WERI-Rb-1 (cell line): ENCODE measurements at regions not wholly inside any gene's neighbourhood (a gene's known extent, or its start where the extent isn't known, plus 50 kb on each side); places are given as distances from the start of the nearest gene placed in this dataset.
"Not testable (repeated sequence)": the region's sequence is repeated elsewhere in the genome, so short reads cannot be mapped to it uniquely, and the experiment has no call there.

ENCODE experiments used
- DNase-seq: peaks from one replicate; pipeline ENCODE4 v3.0.0-alpha.2; 2020
- H3K27ac ChIP-seq: fragments of 250-450 bp; sonication (Bioruptor Pico); 2 replicates; pipeline ENCODE4 v1.5.1; 2020; ENCODE audit warnings: mild to moderate bottlenecking, moderate library complexity
- H3K27me3 ChIP-seq: fragments of 250-450 bp; sonication (Bioruptor Pico); 2 replicates; pipeline ENCODE4 v1.5.1; 2021; ENCODE audit warnings: mild to moderate bottlenecking, low read depth, moderate library complexity; ENCODE audit not compliant: insufficient read depth, severe bottlenecking
- H3K36me3 ChIP-seq: fragments of 250-450 bp; sonication (Bioruptor Pico); 2 replicates; pipeline ENCODE4 v1.5.1; 2020; ENCODE audit warnings: mild to moderate bottlenecking, moderate library complexity
- H3K4me3 ChIP-seq: 2 replicates; pipeline ENCODE4 v1.5.1; 2011; ENCODE audit warnings: low read depth, mild to moderate bottlenecking, control low read depth, low read length
- H3K9me3 ChIP-seq: fragments of 250-450 bp; sonication (Bioruptor Pico); 2 replicates; pipeline ENCODE4 v1.5.1; 2021; ENCODE audit warnings: mild to moderate bottlenecking, moderate library complexity; ENCODE audit not compliant: severe bottlenecking
- CTCF ChIP-seq: IDR thresholded peaks from 2 replicates; pipeline ENCODE4 v1.5.1; 2011; ENCODE audit warnings: low read depth, mild to moderate bottlenecking, control low read depth, inconsistent platforms, low read length

- H3K9me3 ChIP-seq: no peaks in the 10 kb centered on the region
- H3K27ac ChIP-seq: no peak overlapping the region
- H3K27me3 ChIP-seq: no peaks in the 10 kb centered on the region
- DNase-seq: no peak
- no peak for TF ChIP-seq CTCF
- no peaks in the 10 kb centered on the region for H3K36me3 ChIP-seq
- no peak overlapping the region for H3K4me3 ChIP-seq
Measured at GRCh38 chr17:68766640-68767039, 165.5 kb upstream of the FAM20A start.

- DNase-seq: no peak
- no peak overlapping the region for H3K4me3 ChIP-seq
- H3K9me3 ChIP-seq: no peaks in the 10 kb centered on the region
- no peak for TF ChIP-seq CTCF
- H3K27ac ChIP-seq: no peak overlapping the region
- H3K36me3 ChIP-seq: no peaks in the 10 kb centered on the region
- no peaks in the 10 kb centered on the region for H3K27me3 ChIP-seq
Measured at GRCh38 chr17:68763562-68763961, 162.4 kb upstream of the FAM20A start.

GRCh38 chr17:68762911-68763310, 161.7 kb upstream of the FAM20A start:
- no peak overlapping the region for H3K4me3 ChIP-seq
- no peaks in the 10 kb centered on the region for H3K27me3 ChIP-seq
- no peak for DNase-seq
- H3K9me3 ChIP-seq: no peaks in the 10 kb centered on the region
- H3K36me3 ChIP-seq: no peaks in the 10 kb centered on the region
- no peak overlapping the region for H3K27ac ChIP-seq
- TF ChIP-seq CTCF: no peak

- no peak for TF ChIP-seq CTCF
- peaks cover 3% of the 10 kb centered on the region for H3K9me3 ChIP-seq
- H3K27ac ChIP-seq: no peak overlapping the region
- no peak for DNase-seq
- H3K4me3 ChIP-seq: no peak overlapping the region
- H3K36me3 ChIP-seq: no peaks in the 10 kb centered on the region
- H3K27me3 ChIP-seq: no peaks in the 10 kb centered on the region
Measured at GRCh38 chr17:68760141-68760475, 158.9 kb upstream of the FAM20A start.

- Histone ChIP-seq H3K27me3 (no peaks in the 10 kb centered on the region), H3K9me3 (peaks cover 3% of the 10 kb centered on the region), H3K27ac (peak overlapping the region; percentile 62), H3K4me3 (peak overlapping the region; percentile 67), H3K36me3 (no peaks in the 10 kb centered on the region)
- peak; percentile 89 for DNase-seq
- peak; percentile 96 for TF ChIP-seq CTCF
Measured at GRCh38 chr17:68759343-68760140, 158.4 kb upstream of the FAM20A start.

- no peaks in the 10 kb centered on the region for H3K27me3 ChIP-seq
- TF ChIP-seq CTCF: no peak
- H3K4me3 ChIP-seq: no peak overlapping the region
- H3K9me3 ChIP-seq: peaks cover 3% of the 10 kb centered on the region
- no peak for DNase-seq
- no peaks in the 10 kb centered on the region for H3K36me3 ChIP-seq
- H3K27ac ChIP-seq: no peak overlapping the region
Measured at GRCh38 chr17:68759002-68759342, 157.8 kb upstream of the FAM20A start.

GRCh38 chr17:68757866-68758757, 156.9 kb upstream of the FAM20A start:
- H3K27ac ChIP-seq, H3K9me3 ChIP-seq, DNase-seq, H3K36me3 ChIP-seq, H3K27me3 ChIP-seq, H3K4me3 ChIP-seq: not testable (repeated sequence)
